ENCODE measurements at regions not wholly inside any gene's neighbourhood (a gene's known extent, or its start where the extent isn't known, plus 50 kb on each side); places are given as distances from the start of the nearest gene placed in this dataset.

DNA sequence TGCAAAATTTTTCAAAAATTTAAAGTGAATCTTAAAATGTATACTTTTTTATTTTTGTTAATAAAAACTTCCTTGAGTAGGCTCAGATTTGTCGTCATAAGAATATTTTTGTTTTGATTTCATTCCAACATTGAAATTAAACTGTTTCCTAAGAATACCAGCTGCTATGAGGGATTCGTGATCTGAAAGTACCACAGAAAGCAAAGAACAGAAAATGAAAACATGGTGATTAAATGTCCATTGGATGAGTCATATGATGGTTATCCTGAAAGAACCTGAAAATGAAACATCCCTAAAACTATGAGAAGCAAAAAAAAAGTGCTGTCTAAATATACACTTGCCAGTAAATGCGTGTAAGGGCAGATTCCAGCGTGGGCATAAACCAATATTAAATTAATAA lies 143.8 kb downstream of the GMNC start:
- DNase-seq (no peak), ATAC-seq (no peak)
- H3K27me3 Mint-ChIP-seq, result peaks cover 2% of the 10 kb centered on the region
- TF ChIP-seq, protein P1, sequence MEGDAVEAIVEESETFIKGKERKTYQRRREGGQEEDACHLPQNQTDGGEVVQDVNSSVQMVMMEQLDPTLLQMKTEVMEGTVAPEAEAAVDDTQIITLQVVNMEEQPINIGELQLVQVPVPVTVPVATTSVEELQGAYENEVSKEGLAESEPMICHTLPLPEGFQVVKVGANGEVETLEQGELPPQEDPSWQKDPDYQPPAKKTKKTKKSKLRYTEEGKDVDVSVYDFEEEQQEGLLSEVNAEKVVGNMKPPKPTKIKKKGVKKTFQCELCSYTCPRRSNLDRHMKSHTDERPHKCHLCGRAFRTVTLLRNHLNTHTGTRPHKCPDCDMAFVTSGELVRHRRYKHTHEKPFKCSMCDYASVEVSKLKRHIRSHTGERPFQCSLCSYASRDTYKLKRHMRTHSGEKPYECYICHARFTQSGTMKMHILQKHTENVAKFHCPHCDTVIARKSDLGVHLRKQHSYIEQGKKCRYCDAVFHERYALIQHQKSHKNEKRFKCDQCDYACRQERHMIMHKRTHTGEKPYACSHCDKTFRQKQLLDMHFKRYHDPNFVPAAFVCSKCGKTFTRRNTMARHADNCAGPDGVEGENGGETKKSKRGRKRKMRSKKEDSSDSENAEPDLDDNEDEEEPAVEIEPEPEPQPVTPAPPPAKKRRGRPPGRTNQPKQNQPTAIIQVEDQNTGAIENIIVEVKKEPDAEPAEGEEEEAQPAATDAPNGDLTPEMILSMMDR (IDR thresholded peaks at IDR 0.05), result no peak
- H3K9me3 Mint-ChIP-seq, result no peaks in the 10 kb centered on the region
- ChIA-PET CTCF (interaction anchor here (0.8 kb wide), 1 partner anchor 20 kb away, joined by 3 read pairs; no protein-coding TSS in a partner anchor), POLR2A (no interaction called here)
- H3K27ac Mint-ChIP-seq, result no peak overlapping the region
- no peaks in the 10 kb centered on the region for H3K4me1 Mint-ChIP-seq (ENCODE audit: low read depth)
- no peak overlapping the region for H3K4me3 Mint-ChIP-seq
- intact Hi-C loops (cut with micrococcal nuclease), result no loop called here
- H3K36me3 Mint-ChIP-seq (ENCODE audit: low read depth), result no peaks in the 10 kb centered on the region

DNA sequence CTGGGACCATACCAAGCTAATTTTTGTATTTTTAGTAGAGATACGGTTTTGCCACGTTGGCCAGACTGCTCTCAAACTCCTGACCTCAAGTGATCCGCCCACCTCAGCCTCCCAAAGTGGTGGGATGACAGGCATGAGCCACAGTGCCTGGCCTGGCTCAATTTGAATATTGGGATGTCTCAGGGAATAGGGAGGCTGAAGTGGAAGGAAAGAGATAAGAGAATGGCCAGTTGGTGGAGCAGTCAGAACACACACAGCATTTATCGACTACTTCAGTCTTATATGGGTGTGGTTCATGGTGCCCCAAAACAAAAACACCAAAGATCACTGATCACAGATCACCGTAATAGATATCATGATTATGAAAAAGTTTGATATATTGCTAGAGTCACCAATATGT lies 144.4 kb downstream of the GMNC start:
- ChIA-PET POLR2A (no interaction called here), CTCF (no interaction called here)
- peaks cover 2% of the 10 kb centered on the region for H3K27me3 Mint-ChIP-seq
- intact Hi-C loops (cut with micrococcal nuclease), result no loop called here
- no peaks in the 10 kb centered on the region for H3K9me3 Mint-ChIP-seq
- no peak overlapping the region for H3K27ac Mint-ChIP-seq
- no peak overlapping the region for H3K4me3 Mint-ChIP-seq
- H3K36me3 Mint-ChIP-seq (ENCODE audit: low read depth), result no peaks in the 10 kb centered on the region
- H3K4me1 Mint-ChIP-seq (ENCODE audit: low read depth), result no peaks in the 10 kb centered on the region
- TF ChIP-seq, protein P1 (IDR thresholded peaks at IDR 0.05), result no peak
- DNase-seq (no peak), ATAC-seq (no peak)

DNA sequence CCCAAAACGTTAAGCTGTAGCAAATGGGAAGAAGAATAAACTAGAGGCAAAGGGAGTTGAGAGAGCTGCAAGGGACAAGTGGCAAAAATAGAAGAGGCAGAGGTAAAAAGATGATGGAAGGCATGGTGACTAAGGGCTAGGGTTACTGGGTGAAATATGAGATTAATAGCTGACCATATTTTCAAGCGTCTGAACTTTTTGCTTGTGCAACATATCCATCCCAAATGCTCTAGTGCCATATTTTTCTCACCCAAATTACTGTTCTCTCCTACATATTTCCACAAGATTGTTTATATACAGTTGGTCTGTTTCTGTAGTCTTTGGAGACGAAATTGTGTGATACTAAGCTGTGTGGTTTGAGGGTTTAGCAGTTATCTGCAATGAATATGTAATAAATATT lies 145.5 kb downstream of the GMNC start:
- ChIA-PET CTCF (no interaction called here), POLR2A (no interaction called here)
- Mint-ChIP-seq H3K4me3 (no peak overlapping the region), H3K27me3 (peaks cover 4% of the 10 kb centered on the region), H3K36me3 (ENCODE audit: low read depth) (no peaks in the 10 kb centered on the region), H3K9me3 (no peaks in the 10 kb centered on the region), H3K27ac (no peak overlapping the region), H3K4me1 (ENCODE audit: low read depth) (no peaks in the 10 kb centered on the region)
- ATAC-seq (no peak), DNase-seq (no peak)
- intact Hi-C loops (cut with micrococcal nuclease), result no loop called here
- TF ChIP-seq, protein P1 (IDR thresholded peaks at IDR 0.05), result no peak

DNA sequence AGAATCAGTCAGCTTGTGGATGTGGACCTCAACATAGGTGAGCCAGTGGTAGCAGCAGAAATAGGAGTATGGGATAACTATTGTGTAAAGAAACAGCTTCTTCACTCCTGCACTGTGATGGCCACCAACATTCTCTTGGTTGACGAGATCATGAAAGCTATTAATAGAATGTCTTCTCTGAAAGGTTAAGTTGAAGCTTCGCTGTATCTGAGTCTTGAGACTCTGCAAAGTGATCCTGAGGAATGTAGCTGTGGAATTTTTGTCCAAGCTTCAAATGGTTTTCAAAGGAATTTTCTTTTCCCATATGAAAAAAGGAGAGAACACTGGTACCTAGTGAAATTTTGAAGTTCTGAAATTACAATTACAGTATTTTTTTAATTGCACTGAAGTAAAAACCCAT lies 146.3 kb downstream of the GMNC start:
- no peaks in the 10 kb centered on the region for H3K9me3 Mint-ChIP-seq
- TF ChIP-seq, protein P1 (IDR thresholded peaks at IDR 0.05), result no peak
- POLR2A ChIA-PET, result no interaction called here

DNA sequence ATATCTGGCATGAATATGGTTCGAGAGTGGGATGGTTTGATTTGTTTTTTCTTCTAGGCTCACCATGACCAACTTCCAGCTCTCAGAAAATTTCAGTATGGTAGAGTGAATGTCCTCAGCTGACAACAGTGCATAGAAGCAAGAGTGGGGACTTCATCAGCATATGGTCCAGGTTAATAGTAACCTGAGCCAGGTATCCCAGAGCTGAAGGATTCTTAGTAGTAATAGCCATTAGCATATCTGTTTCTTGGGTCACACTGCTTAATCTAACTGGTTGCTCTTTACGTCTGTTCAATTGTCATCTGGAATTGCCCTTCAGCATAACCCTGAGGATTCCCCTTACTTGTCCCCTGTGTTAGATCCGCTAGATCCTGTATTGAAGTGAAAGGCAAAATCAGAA lies 151.8 kb downstream of the GMNC start:
- Mint-ChIP-seq H3K27me3 (peaks cover 3% of the 10 kb centered on the region), H3K4me3 (no peak overlapping the region), H3K9me3 (no peaks in the 10 kb centered on the region), H3K36me3 (ENCODE audit: low read depth) (no peaks in the 10 kb centered on the region), H3K4me1 (ENCODE audit: low read depth) (no peaks in the 10 kb centered on the region), H3K27ac (no peak overlapping the region)
- ChIA-PET CTCF (no interaction called here), POLR2A (no interaction called here)
- DNase-seq, result no peak
- ATAC-seq, result no peak
- TF ChIP-seq, protein P1 (IDR thresholded peaks at IDR 0.05), result no peak
- intact Hi-C loops (cut with micrococcal nuclease), result no loop called here

More for the DNA sequence above, 146.3 kb downstream of the GMNC start:
- CTCF ChIA-PET, result no interaction called here
- no peak for ATAC-seq
- no peaks in the 10 kb centered on the region for H3K36me3 Mint-ChIP-seq (ENCODE audit: low read depth)
- no peak overlapping the region for H3K27ac Mint-ChIP-seq
- H3K4me3 Mint-ChIP-seq, result no peak overlapping the region
- H3K27me3 Mint-ChIP-seq, result peaks cover 4% of the 10 kb centered on the region
- H3K4me1 Mint-ChIP-seq (ENCODE audit: low read depth), result no peaks in the 10 kb centered on the region
- intact Hi-C loops (cut with micrococcal nuclease), result no loop called here
- no peak for DNase-seq

All from activated CD8-positive, alpha-beta T cell treated with anti-CD3 and anti-CD28 coated beads for 36 hours (primary cell).